ENCODE measurements at regions not wholly inside any gene's neighbourhood (a gene's known extent, or its start where the extent isn't known, plus 50 kb on each side); places are given as distances from the start of the nearest gene placed in this dataset.

GRCh38 chr3:81911221-81911620, 149.8 kb upstream of the GBE1 start:
- no peak for DNase-seq (ENCODE audit: low read depth)
- H3K4me3 ChIP-seq (ENCODE audit: control insufficient read depth, low read depth, low read length), result no peak overlapping the region
- no peak for TF ChIP-seq CTCF (conservative IDR thresholded peaks at IDR 0.05; ENCODE audit: control insufficient read depth, insufficient read depth, low read depth, low read length)

DNA sequence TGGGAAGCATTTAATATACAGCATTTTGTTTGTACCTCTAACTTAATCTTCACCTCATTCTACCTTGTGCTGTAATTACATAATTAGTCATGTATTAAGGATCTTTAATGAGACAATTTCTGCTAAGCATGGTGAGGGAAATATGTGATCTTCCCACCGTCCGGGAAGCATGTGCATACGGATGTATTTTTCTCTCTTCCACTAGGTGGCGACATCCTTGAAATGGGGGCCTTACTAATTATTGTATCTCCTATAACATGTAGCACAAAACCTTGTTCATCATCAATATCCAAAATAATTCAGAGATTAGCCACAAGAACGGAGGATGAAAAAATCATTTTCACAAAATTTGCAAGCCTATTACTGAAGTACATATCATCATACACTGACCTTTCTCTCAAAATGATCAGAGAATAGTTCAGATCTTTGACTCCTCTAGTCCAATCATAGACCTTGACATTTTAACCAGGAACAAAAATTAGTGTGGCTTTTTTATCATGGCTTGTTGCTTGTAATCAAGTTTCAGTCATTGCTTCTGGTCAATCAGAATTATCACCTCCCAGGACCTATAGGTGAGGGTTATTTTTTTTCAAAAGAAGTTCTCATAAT, 148.9 kb upstream of the GBE1 start:
- TF ChIP-seq CTCF (conservative IDR thresholded peaks at IDR 0.05; ENCODE audit: control insufficient read depth, insufficient read depth, low read depth, low read length), result peak; percentile 77
- no peak overlapping the region for H3K4me3 ChIP-seq (ENCODE audit: control insufficient read depth, low read depth, low read length)
- DNase-seq (ENCODE audit: low read depth), result peak; percentile 41

DNA sequence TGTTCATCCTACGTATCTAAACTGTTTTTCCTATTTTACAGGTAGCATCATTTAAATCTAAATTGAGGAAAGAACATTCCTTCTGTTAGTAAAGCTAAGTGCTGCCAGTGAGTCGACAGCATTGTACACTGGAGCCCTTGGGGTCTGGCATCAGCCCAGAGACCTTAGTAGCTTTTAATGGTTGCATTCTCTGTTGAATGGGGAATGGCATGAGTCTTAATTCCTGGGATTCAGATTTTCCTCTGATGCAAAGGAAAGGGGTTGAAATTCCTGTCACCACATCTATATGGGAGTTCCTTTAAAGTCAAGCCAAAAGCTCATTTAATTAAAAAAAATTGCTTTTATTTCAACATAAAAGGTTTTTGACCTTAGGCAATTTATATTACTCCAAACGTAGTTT, 148.4 kb upstream of the GBE1 start:
- TF ChIP-seq CTCF (conservative IDR thresholded peaks at IDR 0.05; ENCODE audit: control insufficient read depth, insufficient read depth, low read depth, low read length), result no peak
- no peak overlapping the region for H3K4me3 ChIP-seq (ENCODE audit: control insufficient read depth, low read depth, low read length)
- DNase-seq (ENCODE audit: low read depth), result no peak

GRCh38 chr3:81908561-81908960, 147.1 kb upstream of the GBE1 start:
- no peak for TF ChIP-seq CTCF (conservative IDR thresholded peaks at IDR 0.05; ENCODE audit: control insufficient read depth, insufficient read depth, low read depth, low read length)
- DNase-seq (ENCODE audit: low read depth), result no peak
- no peak overlapping the region for H3K4me3 ChIP-seq (ENCODE audit: control insufficient read depth, low read depth, low read length)

- no peak for TF ChIP-seq CTCF (conservative IDR thresholded peaks at IDR 0.05; ENCODE audit: control insufficient read depth, insufficient read depth, low read depth, low read length)
- no peak overlapping the region for H3K4me3 ChIP-seq (ENCODE audit: control insufficient read depth, low read depth, low read length)
- no peak for DNase-seq (ENCODE audit: low read depth)
Observed at GRCh38 chr3:81898336-81898735, 136.9 kb upstream of the GBE1 start.

- H3K4me3 ChIP-seq (ENCODE audit: control insufficient read depth, low read depth, low read length), result no peak overlapping the region
- DNase-seq (ENCODE audit: low read depth), result no peak
- no peak for TF ChIP-seq CTCF (conservative IDR thresholded peaks at IDR 0.05; ENCODE audit: control insufficient read depth, insufficient read depth, low read depth, low read length)
Observed at GRCh38 chr3:81894598-81894997, 133.2 kb upstream of the GBE1 start.

Measured in fibroblast of mammary gland (primary cell).